NT2/D1 (cell line): ENCODE measurements at regions not wholly inside any gene's neighbourhood (a gene's known extent, or its start where the extent isn't known, plus 50 kb on each side); places are given as distances from the start of the nearest gene placed in this dataset.

Experiments
- SUZ12 ChIP-seq: IDR thresholded peaks from 2 replicates; pipeline ENCODE4 v1.6.1; 2011; ENCODE audit not compliant: insufficient read length, insufficient read depth; ENCODE audit errors: extremely low read depth
- YY1 ChIP-seq: IDR thresholded peaks from 2 replicates; pipeline ENCODE4 v1.6.1; 2011; ENCODE audit not compliant: insufficient read length, insufficient read depth

- TF ChIP-seq YY1 (no peak), SUZ12 (no peak)
Observed at GRCh38 chr7:125480762-125481161, 551.1 kb upstream of the POT1 start.
